GM21390 (cell line): ENCODE measurements at regions not wholly inside any gene's neighbourhood (a gene's known extent, or its start where the extent isn't known, plus 50 kb on each side); places are given as distances from the start of the nearest gene placed in this dataset.
"Not testable (repeated sequence)": the region's sequence is repeated elsewhere in the genome, so short reads cannot be mapped to it uniquely, and the experiment has no call there.

Experiments used
- ATAC-seq: cut with Tn5 transposase; IDR thresholded peaks from one replicate; pipeline ENCODE4 v1.9.1; 2021; ENCODE audit not compliant: unreplicated experiment

DNA sequence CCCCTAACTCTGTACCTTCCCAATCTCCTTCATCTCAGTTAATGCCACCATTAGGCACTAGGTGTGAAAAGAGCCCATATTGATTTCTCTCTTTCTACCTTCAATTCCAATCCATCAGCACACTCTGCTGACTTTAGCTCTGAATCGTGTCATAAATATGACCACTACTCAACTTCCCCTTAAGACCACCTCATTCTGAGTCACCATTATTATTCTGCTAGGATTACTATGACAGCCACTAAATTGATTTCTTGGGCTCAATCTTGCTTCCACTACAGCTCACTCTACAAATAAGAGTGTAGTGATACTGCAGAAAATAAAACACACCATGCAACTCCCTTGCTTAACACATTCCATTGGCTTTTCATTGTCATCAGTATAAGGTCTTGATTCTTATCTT is 1449.0 kb upstream of the FLRT2 start:
- ATAC-seq: no peak

GRCh38 chr14:84084056-84084630 is 1445.8 kb upstream of the FLRT2 start:
- no peak for ATAC-seq

DNA sequence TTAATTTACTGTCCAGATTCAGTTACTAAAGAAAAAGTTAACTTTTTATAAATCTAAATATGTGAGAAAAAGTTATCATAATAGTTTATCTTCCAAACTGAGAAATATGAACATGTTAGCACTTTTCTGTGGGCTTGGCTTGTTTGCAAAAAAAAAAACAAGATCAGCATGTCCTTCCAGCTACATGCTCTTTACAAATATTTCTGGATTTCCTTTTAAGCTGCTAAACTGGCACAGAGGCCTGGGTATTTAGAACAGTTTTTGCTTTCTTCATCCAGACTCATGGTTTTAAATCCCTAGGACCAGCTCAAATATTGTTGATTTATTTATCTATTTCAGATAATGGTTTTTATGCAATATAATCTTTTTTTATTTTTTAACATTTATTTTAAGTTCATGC is 1444.5 kb upstream of the FLRT2 start:
- no peak for ATAC-seq

DNA sequence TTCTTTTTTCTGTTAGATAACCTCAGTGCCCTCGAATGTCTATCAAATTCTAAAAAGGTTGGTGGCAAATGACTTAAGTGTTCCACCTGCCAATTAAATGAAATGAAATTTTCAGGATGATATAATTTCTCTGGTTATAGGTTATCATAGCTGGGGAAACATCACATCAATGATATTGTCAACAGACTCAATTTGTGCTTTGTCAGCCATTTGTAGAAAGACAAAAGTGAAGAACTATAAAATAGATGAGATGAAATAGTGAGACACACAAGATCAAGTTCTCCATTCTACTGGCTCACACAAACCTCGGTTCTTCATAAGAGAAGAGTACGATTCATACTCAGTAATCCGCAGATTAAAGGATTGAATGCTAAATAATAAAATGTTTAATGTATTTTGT is 1443.2 kb upstream of the FLRT2 start:
- ATAC-seq: no peak

GRCh38 chr14:84087986-84088531 is 1441.9 kb upstream of the FLRT2 start:
- ATAC-seq: no peak

DNA sequence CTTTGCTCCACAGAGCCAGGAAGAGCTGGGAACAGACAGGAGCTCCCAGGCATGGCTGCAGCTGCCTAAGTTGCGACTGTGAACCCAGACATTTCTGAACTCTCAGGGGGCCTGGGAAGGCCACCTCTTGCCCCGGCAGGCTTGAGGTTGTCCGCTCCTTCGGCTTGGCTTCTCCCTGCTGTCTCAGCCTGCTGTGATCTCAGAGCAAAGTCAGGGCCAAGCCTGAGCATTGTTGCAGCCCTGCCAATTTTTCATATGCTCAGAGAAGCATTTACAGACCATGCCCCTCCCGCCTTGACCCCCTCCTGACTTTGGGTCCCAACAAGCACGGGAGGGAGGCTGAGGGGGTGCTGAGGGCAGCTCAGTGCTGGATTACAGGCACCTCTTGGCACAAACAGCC is 1439.1 kb upstream of the FLRT2 start:
- no peak for ATAC-seq

- ATAC-seq: no peak
Observed at GRCh38 chr14:84095681-84096080, 1434.3 kb upstream of the FLRT2 start.

DNA sequence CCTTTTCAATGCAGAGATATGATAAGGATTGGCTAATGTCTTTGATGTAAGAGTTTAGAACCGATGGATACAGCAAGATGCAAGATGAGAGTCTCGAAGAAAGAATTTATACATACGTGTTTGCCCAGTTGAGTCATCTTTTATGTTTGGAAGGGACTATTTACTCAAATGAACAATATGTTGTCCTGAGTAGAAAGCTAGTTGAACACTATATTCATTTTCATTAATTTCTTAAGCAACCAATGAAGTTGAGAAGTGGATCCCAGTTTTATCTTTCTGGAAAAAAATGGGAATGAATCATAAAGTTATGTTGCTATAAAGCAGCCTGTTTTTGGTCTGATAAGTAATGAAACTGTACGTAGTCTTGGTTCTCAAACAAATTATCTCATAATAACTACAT is 1431.7 kb upstream of the FLRT2 start:
- ATAC-seq: no peak

DNA sequence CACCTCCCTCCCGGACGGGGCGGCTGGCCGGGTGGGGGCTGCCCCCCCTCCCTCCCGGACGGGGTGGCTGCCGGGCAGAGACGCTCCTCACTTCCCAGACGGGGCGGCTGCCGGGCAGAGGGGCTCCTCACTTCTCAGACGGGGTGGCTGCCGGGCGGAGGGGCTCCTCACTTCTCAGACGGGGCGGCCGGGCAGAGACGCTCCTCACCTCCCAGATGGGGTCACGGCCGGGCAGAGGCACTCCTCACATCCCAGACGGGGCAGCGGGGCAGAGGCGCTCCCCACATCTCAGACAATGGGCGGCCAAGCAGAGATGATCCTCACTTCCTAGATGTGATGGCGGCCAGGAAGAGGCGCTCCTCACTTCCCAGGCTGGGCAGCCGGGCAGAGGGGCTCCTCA is 1430.4 kb upstream of the FLRT2 start:
- ATAC-seq: not testable (repeated sequence)

GRCh38 chr14:84107835-84108343 is 1422.1 kb upstream of the FLRT2 start:
- ATAC-seq: no peak

GRCh38 chr14:84108746-84109457 is 1421.0 kb upstream of the FLRT2 start:
- no peak for ATAC-seq

- ATAC-seq: no peak
Observed at GRCh38 chr14:84112589-84112988, 1417.4 kb upstream of the FLRT2 start.

GRCh38 chr14:84125676-84126075 is 1404.3 kb upstream of the FLRT2 start:
- ATAC-seq: no peak

GRCh38 chr14:84127495-84127894 is 1402.4 kb upstream of the FLRT2 start:
- no peak for ATAC-seq

DNA sequence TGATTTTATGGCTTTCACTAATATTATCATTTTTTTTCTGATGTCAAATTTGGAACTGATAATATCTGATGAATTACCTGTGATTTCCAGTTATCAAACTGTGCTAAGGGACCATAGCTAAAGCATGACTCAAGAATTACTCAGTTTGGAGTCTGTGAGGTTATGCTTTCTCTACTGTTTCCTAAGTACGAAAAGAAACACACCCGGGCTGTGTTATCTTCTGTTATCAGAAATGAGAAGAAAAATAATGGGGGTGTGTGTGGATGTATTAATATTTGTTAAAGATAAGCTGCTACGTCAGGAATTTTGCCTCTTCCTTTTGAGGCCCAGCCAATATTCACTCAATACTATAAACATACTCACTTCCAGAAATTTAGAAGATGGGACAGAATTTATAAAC is 1401.9 kb upstream of the FLRT2 start:
- no peak for ATAC-seq

DNA sequence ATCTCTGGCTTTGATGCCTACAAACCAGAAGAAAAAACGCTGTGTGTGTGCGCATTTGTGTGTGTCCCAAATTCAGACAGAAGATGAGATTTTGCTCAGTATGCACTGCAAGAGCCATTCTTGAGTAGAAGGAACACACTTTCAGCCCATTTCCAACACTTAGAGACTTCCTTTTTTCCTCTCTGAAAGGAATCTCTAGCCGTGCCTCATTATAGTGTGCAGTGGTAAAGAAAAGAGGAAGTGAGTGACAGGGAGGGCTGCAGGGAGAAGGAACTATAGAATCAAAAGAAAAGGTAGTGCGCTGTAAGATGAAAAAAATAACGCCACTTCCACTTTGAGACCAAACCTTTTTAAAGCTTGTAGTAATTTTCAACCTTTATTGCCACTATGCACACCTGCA is 1400.9 kb upstream of the FLRT2 start:
- no peak for ATAC-seq

DNA sequence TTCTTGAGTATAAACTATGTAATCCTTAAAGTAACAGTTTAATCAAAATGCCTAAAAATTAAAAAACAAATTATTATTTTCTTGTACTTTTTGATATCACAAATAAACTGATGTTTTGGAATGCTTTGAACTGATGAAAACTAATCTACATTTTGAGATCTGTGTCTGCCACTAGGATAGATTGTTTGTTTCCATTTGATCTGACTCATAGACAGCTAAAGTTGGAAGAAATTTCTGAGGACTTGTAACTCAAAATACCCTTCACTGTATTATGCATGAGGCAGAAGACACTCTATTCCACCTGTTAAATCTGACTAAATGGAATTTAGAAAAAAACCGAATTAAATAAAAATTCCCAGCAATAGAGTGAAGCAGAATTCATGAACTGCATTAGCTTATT is 1400.0 kb upstream of the FLRT2 start:
- no peak for ATAC-seq

DNA sequence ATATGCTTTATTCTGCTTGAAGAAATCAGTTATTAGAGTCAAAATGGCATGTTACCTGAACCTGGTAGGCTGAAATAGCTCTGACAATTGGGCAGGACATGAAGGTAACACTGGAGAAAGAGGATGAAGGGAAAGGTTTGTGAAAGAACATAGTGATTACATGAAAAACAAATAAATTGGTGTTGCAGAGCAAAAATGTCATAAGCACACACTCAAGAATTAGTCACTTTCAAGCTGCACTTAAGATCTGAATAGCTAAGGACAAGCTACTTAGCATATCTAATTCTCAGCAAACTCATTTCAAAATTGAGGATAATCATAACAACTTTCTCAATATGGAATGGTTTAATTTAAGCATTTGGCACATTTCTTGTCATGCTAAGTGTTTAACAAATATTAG is 1398.0 kb upstream of the FLRT2 start:
- no peak for ATAC-seq

GRCh38 chr14:84144166-84144565 is 1385.8 kb upstream of the FLRT2 start:
- ATAC-seq: no peak

DNA sequence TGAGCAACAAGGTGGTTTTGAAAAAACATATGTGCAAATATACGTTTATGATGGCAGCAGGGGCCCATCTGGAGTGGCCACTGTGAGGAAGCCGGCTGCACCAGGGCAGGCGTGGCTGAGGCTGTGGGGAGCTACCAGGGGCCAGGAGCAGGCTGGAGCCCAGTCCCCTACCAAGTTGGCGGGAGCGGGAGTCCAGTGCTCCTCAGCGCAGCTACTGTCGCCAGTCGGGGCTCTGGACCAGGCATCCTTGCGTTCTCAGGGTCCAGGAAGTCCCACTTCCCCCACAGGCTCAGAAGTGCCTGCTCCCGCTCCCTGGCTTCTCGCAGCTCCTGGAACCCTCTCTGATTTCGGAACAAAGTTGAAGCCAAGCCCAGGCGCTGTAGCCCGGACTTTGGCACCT is 1377.5 kb upstream of the FLRT2 start:
- no peak for ATAC-seq

DNA sequence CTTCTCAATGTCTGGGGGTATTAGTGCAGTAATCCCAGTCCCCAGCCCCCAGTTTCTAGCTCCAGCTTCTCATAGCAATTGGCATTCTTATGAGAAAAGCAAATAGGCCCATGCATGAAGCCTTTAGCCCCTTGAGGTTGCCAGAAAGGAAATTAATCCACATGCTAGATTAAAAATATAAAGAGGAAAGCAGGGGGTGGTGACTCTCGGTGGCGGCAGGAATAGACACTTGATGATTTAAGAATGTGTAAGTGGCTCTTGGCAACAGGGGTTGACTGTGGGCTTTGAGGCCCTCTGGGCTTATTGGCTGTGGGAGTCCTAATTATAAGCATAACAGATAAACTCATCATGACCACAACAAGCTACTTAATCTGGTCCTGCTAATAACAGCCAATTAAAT is 1367.3 kb upstream of the FLRT2 start:
- ATAC-seq: no peak

DNA sequence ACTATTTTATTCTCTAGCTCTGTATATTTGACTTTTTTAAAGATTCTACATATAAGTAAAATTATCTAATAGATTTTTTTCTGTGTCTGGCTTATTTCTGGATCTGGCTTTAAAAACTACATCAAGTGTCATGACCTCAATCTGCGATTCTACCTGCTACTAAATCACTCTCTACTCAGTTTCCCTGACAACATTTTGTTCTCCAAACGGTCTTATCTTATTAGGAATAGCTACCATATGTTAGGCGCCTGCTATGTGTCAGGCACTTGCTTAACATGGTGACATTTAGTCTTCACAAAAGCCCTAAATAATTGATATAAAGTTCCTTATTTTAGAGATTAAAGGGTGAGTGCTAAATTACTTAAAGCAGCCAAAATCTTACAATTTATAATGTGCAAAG is 1362.9 kb upstream of the FLRT2 start:
- ATAC-seq: no peak

GRCh38 chr14:84180336-84180735 is 1349.6 kb upstream of the FLRT2 start:
- no peak for ATAC-seq
